T-helper 1 cell treated with Interleukin-12 subunit alpha and Interleukin-12 subunit beta and Interleukin-4 antibody, amounts not matched to agents 30 ng/mL and 1 ng/mL, for 36 hours (primary cell): ENCODE measurements at regions not wholly inside any gene's neighbourhood (a gene's known extent, or its start where the extent isn't known, plus 50 kb on each side); places are given as distances from the start of the nearest gene placed in this dataset.

ENCODE experiments used
- intact Hi-C: fragments of 100-400 bp; cut with micrococcal nuclease; formaldehyde crosslinking; loops from one replicate; pipeline ENCODE4 v1.15.1; 2024

GRCh38 chr15:31957581-31957980 is 72.7 kb upstream of the CHRNA7 start:
- intact Hi-C loops = no loop called here

DNA sequence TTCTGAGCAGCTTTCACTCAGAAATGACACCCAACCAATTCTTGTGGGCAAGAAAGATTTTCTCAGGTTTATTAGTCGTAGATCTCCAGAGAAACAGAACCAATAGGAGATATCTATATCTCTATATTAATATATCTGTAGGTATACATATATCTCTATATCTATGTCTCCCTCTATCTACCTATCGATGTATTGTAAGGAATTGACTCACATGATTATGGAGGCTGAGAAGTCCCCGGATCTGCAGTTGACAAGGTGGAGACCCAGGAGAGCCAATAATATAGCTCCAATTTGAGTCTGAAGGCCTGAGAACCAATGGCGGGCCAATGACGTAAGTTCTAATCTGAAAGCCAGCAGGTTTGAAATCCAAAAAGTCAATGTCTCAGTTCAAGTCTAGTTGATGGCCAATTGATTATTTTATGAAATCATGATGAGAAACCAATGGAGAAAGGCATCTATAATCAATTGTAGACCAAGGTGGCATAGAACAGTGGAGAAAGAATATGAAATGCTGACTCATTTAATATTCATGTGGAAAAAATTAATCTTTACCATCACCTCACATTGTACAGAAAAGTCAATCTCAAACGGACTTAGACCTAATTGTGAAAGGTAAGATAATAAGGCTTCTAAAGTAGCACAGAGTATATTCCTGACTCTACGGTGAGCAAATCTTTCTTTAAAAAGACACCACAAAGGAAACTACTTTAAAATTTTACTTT is 65.6 kb upstream of the CHRNA7 start:
- intact Hi-C loops = no loop called here

- intact Hi-C loops = loop anchor here (10.0 kb wide), 1 partner anchor 325 kb away; no protein-coding TSS in a partner anchor
Measured at GRCh38 chr15:31970007-31970406, 60.3 kb upstream of the CHRNA7 start.

GRCh38 chr15:31973197-31973596 is 57.1 kb upstream of the CHRNA7 start:
- intact Hi-C loops = loop anchor here (10.0 kb wide), 1 partner anchor 328 kb away; no protein-coding TSS in a partner anchor

DNA sequence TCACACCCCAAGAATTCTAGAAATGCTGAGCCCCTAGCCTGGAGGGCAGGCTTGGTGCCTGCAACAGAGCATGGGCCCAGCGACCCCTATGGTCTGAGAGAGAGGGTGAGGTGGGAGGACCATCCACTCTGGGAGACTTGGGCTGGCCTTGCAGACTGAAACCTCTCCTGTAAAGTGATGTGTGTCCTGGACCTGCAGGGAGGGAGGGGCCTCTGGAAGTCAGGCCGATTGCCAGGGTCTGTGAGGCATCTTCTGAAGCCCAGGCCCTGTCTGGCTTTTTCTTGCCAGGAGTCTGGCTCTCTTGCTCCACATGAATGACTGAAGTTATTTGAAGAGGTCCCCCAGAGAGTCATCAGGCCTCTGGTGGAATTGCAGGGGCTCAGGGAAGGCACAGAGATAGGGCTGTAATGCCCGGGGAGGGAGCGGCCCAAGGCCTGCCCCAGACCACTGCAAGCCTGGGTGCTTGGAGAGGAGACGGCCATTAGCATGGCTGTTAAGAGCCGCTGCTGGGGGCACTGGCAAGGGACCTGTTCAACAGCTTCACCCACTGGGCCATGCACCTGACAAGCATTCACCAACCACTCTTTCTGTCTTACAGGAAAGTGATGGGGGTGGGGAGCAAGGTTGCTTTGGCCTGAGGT is 56.0 kb upstream of the CHRNA7 start:
- intact Hi-C loops = loop anchor here (10.0 kb wide), 1 partner anchor 329 kb away; no protein-coding TSS in a partner anchor

GRCh38 chr15:31974855-31975829 is 55.2 kb upstream of the CHRNA7 start:
- intact Hi-C loops = loop anchor here (10.0 kb wide), 1 partner anchor 330 kb away; no protein-coding TSS in a partner anchor

GRCh38 chr15:31975830-31976229 is 54.5 kb upstream of the CHRNA7 start:
- intact Hi-C loops = loop anchor here (10.0 kb wide), 1 partner anchor 331 kb away; no protein-coding TSS in a partner anchor

GRCh38 chr15:31977138-31977537 is 53.2 kb upstream of the CHRNA7 start:
- intact Hi-C loops = loop anchor here (10.0 kb wide), 1 partner anchor 332 kb away; no protein-coding TSS in a partner anchor

GRCh38 chr15:31977812-31978661 is 52.3 kb upstream of the CHRNA7 start:
- intact Hi-C loops = loop anchor here (10.0 kb wide), 1 partner anchor 333 kb away; no protein-coding TSS in a partner anchor
